ENCODE measurements at regions not wholly inside any gene's neighbourhood (a gene's known extent, or its start where the extent isn't known, plus 50 kb on each side); places are given as distances from the start of the nearest gene placed in this dataset.
"Not testable (repeated sequence)": the region's sequence is repeated elsewhere in the genome, so short reads cannot be mapped to it uniquely, and the experiment has no call there.

DNA sequence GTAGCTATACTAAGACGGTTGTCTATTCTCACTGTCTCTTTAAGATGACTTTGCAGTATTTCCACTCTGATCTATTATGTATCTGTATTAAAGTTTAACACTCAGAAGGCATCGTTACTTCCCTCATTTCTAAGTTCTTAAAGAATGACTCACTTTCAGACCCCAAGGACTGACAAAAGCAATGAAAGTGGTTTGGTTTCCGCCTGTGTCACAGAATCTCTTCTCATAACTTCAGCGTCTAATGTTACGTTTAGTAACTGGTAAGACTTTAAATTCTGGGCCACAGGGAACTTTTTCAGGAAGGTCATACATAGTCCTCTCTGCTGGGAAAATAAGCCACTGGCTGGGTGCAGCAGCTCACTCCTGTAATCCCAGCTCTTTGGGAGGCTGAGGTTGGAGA lies 892.0 kb upstream of the AUTS2 start:
- DNase-seq (ENCODE audit: low read depth), result peak; percentile 89

- no peak for DNase-seq (ENCODE audit: low read depth)
Observed at GRCh38 chr7:68707159-68707558, 891.1 kb upstream of the AUTS2 start.

- no peak for DNase-seq (ENCODE audit: low read depth)
Observed at GRCh38 chr7:68707958-68708357, 890.3 kb upstream of the AUTS2 start.

- DNase-seq (ENCODE audit: low read depth), result no peak
Observed at GRCh38 chr7:68712956-68713495, 885.2 kb upstream of the AUTS2 start.

GRCh38 chr7:68714135-68714534 lies 884.1 kb upstream of the AUTS2 start:
- not testable (repeated sequence) for DNase-seq (ENCODE audit: low read depth)

DNA sequence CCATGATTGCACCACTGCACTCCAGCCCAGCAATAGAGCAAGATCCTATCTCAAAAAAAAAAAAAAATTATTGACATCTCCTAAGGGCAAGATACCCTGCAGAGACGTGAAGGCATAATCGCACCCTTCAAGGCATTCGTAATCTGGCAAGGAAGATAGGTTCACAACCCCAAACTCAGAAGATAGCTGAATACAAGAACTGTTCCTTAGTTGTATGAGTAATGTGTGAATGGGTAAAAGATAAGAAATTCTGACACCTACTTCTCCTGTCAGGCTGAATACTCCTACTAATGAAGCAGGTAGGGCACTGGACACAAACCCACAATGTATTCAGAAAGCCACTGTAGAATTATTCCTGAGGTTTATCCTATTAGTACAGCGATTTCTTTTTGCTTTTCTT lies 882.4 kb upstream of the AUTS2 start:
- DNase-seq (ENCODE audit: low read depth), result no peak

GRCh38 chr7:68717176-68717575 lies 881.1 kb upstream of the AUTS2 start:
- no peak for DNase-seq (ENCODE audit: low read depth)

DNA sequence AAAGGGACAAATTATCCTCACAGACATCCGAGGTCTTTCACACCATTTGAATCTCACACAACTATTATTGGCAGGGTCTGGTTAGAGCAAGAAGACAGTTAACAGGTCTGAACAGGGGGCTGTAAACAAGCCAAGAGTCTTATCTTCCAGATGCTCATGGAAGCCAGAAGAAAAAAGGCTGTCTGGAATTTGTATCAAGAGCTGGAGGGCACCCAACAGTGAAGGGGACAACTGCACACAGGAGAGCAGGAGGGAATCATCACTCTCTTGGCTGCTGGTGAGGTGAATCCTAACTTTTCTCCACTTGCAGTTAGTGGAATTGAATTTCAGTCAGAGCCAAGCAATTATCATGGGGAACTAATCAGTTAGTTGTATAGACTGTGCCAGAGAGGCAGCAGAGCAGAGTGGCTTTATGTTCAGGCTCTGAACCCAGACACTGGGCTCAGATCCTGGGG lies 880.2 kb upstream of the AUTS2 start:
- DNase-seq (ENCODE audit: low read depth), result no peak

GRCh38 chr7:68720697-68721096 lies 877.6 kb upstream of the AUTS2 start:
- peak; percentile 43 for DNase-seq (ENCODE audit: low read depth)

GRCh38 chr7:68722044-68722443 lies 876.2 kb upstream of the AUTS2 start:
- DNase-seq (ENCODE audit: low read depth), result no peak

GRCh38 chr7:68724965-68725364 lies 873.3 kb upstream of the AUTS2 start:
- no peak for DNase-seq (ENCODE audit: low read depth)

DNA sequence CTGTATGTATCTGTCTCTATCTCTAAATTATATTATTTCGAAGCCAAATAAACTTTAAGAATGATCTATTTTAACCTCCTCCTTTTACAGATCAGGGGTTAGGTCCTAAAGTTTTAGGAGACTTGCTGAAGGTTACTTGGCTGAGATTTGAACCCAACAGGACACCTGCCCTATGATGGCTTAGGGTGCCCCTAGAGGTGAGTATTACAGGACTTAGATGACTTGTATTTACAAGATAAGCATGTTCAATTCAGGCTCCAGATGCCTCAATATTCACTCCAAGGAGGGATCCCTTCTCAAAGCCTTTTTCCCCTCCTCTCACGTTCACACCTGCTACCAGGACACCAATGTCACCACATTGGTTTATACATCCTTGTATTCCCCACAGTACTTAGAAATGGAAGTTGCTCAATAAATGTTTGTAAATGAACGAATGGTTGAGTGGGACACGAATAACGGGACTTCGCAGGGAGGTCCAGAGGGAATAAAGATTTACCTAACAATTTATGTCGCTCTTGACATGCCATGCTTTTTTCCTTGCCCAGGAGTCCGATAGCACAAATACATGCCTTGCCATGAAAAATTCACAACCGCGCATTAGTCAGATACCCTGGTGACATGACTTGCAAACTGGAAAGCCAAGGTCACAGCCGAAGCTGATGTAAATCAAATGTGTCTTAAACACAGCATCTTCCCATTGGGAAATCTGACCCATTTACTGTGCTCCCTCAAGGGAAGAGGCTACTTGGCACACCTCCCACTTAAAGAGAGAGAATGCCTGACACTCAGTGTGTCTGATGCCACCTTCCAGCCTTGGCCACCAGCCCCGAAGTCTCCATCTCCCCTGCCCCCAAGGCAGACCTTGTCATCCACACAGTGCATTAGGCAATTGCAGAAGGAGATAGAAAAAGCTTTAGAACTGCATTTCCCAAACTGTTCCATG lies 872.2 kb upstream of the AUTS2 start:
- no peak for DNase-seq (ENCODE audit: low read depth)

GRCh38 chr7:68728720-68729119 lies 869.6 kb upstream of the AUTS2 start:
- not testable (repeated sequence) for DNase-seq (ENCODE audit: low read depth)

- no peak for DNase-seq (ENCODE audit: low read depth)
Observed at GRCh38 chr7:68729371-68729770, 868.9 kb upstream of the AUTS2 start.

- no peak for DNase-seq (ENCODE audit: low read depth)
Observed at GRCh38 chr7:68730194-68730593, 868.1 kb upstream of the AUTS2 start.

DNA sequence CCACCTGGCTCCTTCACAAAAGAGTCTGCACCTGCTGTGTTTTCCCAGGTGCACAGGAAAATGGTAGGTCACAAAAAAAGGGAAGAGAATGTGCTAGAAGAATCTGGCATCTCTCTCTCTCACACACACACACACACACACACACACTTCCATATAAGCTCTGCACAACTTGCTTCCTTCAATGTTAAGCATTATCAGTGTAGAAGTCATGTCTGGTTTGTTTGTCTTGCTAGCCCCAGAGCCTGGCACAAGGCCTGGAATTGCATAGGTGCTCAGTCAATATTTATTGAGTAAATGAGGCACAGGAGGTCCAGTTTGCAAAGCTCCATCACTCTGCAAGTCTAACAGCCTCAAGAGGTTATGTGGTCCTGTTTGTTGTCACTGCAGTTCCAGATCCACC lies 867.3 kb upstream of the AUTS2 start:
- no peak for DNase-seq (ENCODE audit: low read depth)

DNA sequence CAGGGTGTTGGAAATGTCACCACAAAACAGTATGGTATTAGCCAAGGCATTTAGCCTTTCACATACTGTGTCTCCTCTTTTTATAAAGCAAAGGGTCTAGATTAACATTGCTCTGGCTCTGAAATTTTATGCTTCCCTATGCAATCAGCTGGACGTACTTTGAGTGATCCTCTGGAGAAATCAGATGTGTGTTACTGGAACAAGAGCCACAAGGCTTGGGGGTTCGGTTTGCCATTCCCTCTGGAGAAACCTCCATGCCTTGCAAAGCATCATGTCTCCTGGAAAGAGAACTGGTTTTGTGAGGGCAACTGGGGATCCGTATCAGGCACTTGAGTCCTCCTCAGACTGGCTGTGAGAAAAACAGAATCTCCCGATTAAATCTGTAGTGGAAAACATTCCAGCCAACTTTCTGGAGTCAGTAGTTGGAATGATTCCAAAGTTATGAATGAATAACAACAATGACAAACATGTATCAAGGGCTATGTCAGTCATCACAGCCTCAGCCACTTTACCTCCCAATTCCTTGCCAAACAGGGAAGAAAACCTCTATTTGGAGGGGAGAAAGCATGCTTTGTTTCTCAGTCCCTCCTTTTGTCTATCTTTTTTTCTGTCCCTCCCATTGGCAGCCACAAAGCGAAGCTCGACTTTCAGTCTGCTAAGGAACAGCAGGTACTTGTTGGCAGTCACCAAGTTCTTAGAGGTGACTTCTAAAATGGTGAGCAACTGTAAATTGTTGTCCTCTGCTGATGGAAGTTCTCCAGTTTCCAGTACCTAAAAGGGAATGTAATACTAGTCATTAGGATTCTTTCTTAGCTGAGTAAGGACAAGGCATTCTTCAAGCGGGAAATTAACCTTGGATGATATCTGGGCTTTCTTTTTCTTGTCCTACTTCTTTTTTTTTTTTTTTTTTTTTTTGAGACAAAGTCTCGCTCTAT lies 864.8 kb upstream of the AUTS2 start:
- DNase-seq (ENCODE audit: low read depth), result peak; percentile 24

- no peak for DNase-seq (ENCODE audit: low read depth)
Observed at GRCh38 chr7:68734431-68734830, 863.8 kb upstream of the AUTS2 start.

GRCh38 chr7:68739306-68739705 lies 859.0 kb upstream of the AUTS2 start:
- no peak for DNase-seq (ENCODE audit: low read depth)

DNA sequence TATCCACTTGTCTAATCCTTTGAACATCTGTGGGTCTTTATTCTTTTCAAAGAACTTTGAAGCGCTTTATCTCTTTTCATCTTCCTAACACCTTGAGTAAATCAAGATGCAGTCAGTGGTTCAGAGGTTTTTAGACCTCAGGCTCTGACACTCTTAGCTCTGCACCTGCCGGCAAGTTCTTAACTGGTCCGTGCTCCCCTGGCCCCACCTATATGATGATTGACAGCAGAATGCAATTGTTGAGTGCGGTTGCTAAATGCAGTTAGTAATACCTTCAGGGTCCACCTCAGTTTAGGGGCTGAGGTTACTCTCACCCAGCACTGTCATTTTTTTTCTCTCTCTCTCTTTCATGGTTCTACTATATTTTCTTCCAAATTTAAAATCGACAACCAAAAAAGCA lies 854.2 kb upstream of the AUTS2 start:
- DNase-seq (ENCODE audit: low read depth), result no peak

DNA sequence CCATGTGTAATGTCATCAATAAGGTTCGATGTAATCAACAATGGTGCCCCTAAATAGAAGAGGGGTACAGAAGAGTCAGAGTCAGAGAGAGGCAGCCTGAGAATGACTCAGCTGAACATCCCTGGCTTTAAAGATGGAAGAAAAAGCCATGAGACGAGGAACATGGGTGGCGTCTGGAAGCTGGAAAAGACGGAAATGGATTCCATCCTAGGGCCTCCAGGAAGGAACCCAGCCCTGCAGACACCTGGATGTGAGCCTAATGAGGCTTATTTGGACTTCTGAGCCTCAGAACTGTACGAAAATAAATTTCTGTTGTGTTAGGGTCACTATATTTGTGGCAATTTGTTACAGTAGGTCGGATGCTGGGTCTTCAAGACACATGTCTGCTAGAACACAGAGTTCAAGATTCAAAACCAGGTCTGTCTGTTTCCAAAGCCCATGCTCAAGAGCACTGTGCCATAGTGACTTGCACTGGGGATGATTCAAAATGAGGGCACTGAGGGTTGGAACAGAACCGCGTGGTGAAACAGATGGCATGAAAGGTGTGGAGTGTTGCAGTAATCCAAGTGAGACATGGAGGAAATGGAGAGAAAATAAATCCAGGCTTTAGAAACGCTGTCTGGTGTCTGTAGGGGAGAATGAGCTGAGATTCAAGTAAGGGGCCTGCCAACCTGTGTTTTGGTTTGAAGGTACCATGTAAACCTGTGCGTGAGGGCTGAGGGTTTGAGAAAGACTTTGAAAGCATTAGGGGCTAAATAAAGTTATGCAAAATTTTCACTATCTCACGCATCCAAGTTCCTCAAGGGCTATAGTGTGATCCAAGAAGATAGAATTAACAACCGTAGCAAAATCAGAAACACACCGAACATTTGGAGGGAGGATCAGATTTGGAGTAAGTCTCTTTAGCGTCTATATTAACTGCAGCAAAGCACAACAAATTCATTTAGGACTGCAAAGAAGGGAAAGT lies 849.1 kb upstream of the AUTS2 start:
- DNase-seq (ENCODE audit: low read depth), result no peak

Measured in EH (cell line).